ENCODE measurements at regions not wholly inside any gene's neighbourhood (a gene's known extent, or its start where the extent isn't known, plus 50 kb on each side); places are given as distances from the start of the nearest gene placed in this dataset.

DNA sequence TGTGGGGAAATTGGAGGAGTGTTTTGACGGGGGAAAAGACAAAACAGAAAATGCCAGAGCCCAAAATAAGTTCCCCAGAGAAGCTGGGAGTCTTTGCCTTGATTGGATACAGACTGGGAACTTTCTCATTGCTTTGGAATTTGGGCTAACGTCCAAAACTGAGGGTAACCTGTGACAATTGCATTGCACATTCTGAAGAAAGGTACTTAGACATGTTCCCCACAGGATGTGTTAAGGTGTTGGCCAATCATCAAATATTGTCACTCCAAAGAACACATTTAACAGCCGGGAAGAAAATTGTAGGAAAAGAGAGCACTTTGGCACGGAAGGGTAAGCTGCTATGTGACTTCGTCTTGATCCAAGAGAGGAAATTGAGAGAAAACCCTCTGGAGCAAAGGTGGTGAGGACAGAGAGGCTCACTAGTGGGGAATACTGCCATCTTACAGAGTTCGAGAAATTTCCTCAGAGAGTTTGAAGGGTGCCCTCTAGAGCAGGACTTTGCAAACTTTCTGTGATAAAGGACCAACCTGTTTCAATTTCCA is 619.5 kb upstream of the TBL1XR1 start:
- TF ChIP-seq ZFP30 (CRISPR knock-in tag; IDR thresholded peaks at IDR 0.05) = no peak
- no peak for TF ChIP-seq ARNTL (CRISPR knock-in tag; IDR thresholded peaks at IDR 0.05; ENCODE audit: borderline replicate concordance, low read depth)
- TF ChIP-seq, protein P1, sequence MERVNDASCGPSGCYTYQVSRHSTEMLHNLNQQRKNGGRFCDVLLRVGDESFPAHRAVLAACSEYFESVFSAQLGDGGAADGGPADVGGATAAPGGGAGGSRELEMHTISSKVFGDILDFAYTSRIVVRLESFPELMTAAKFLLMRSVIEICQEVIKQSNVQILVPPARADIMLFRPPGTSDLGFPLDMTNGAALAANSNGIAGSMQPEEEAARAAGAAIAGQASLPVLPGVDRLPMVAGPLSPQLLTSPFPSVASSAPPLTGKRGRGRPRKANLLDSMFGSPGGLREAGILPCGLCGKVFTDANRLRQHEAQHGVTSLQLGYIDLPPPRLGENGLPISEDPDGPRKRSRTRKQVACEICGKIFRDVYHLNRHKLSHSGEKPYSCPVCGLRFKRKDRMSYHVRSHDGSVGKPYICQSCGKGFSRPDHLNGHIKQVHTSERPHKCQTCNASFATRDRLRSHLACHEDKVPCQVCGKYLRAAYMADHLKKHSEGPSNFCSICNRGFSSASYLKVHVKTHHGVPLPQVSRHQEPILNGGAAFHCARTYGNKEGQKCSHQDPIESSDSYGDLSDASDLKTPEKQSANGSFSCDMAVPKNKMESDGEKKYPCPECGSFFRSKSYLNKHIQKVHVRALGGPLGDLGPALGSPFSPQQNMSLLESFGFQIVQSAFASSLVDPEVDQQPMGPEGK (CRISPR knock-in tag; IDR thresholded peaks at IDR 0.05; ENCODE audit: borderline replicate concordance) = no peak
- TF ChIP-seq, protein P2, sequence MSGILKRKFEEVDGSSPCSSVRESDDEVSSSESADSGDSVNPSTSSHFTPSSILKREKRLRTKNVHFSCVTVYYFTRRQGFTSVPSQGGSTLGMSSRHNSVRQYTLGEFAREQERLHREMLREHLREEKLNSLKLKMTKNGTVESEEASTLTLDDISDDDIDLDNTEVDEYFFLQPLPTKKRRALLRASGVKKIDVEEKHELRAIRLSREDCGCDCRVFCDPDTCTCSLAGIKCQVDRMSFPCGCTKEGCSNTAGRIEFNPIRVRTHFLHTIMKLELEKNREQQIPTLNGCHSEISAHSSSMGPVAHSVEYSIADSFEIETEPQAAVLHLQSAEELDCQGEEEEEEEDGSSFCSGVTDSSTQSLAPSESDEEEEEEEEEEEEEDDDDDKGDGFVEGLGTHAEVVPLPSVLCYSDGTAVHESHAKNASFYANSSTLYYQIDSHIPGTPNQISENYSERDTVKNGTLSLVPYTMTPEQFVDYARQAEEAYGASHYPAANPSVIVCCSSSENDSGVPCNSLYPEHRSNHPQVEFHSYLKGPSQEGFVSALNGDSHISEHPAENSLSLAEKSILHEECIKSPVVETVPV (CRISPR knock-in tag; IDR thresholded peaks at IDR 0.05) = no peak
- no peak for TF ChIP-seq OSR1 (CRISPR knock-in tag; IDR thresholded peaks at IDR 0.05)
- TF ChIP-seq, protein P3, sequence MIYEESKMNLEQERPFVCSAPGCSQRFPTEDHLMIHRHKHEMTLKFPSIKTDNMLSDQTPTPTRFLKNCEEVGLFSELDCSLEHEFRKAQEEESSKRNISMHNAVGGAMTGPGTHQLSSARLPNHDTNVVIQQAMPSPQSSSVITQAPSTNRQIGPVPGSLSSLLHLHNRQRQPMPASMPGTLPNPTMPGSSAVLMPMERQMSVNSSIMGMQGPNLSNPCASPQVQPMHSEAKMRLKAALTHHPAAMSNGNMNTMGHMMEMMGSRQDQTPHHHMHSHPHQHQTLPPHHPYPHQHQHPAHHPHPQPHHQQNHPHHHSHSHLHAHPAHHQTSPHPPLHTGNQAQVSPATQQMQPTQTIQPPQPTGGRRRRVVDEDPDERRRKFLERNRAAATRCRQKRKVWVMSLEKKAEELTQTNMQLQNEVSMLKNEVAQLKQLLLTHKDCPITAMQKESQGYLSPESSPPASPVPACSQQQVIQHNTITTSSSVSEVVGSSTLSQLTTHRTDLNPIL (CRISPR knock-in tag; IDR thresholded peaks at IDR 0.05; ENCODE audit: low read depth) = peak; percentile 65; the same call in 1 of the 2 replicates
- no peak for TF ChIP-seq PPARA (CRISPR knock-in tag; IDR thresholded peaks at IDR 0.05; ENCODE audit: borderline replicate concordance)
- TF ChIP-seq ZNF70 (CRISPR knock-in tag; IDR thresholded peaks at IDR 0.05) = no peak
- TF ChIP-seq ZNF8 (CRISPR knock-in tag; IDR thresholded peaks at IDR 0.05) = no peak
- TF ChIP-seq TCF4 (CRISPR knock-in tag; IDR thresholded peaks at IDR 0.05; ENCODE audit: borderline replicate concordance) = no peak
- no peak for TF ChIP-seq RARB (CRISPR knock-in tag; IDR thresholded peaks at IDR 0.05)

Measured in SK-N-SH treated with all-trans-retinoic acid at 6 μM for 48 hours (cell line).